ENCODE measurements at regions not wholly inside any gene's neighbourhood (a gene's known extent, or its start where the extent isn't known, plus 50 kb on each side); places are given as distances from the start of the nearest gene placed in this dataset.

DNA sequence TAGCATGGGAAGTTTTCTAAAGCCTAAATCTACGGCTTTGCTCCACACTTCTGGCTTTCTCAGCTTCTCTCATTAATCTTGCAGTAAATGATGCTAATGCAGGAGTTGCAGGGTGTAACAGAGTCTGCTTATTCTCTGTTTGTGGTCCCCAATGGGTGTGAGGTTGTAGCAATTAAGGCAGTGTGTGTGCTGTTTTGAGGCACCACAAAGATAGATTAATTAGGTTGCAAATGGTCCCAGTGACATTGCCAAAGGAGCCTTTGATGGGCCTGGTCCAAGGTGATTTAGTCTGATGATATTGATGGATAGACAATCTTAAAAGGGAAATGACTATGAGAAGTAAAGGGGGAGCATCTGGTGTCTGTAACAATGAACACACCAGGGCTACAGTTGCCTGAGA, 1313.7 kb upstream of the CDH8 start:
- Histone ChIP-seq H3K9me3 (ENCODE audit: control insufficient read depth, insufficient read depth, low read length) (no peaks in the 10 kb centered on the region), H3K36me3 (ENCODE audit: control insufficient read depth, low read length) (no peaks in the 10 kb centered on the region), H3K4me2 (ENCODE audit: low read length) (no peak overlapping the region), H3K27me3 (ENCODE audit: control insufficient read depth, low read length) (no peaks in the 10 kb centered on the region), H4K20me1 (ENCODE audit: control insufficient read depth, insufficient read depth, low read depth, low read length) (no peaks in the 10 kb centered on the region), H3K9me2 (replicated peaks; ENCODE audit: control insufficient read depth, low read length) (no peaks in the 10 kb centered on the region), H3K27ac (ENCODE audit: low read depth, low read length) (no peak overlapping the region), H3K4me3 (ENCODE audit: low read length) (no peak overlapping the region), H3F3A (ENCODE audit: control insufficient read depth, insufficient read depth) (no peaks in the 10 kb centered on the region), H3K79me2 (ENCODE audit: control insufficient read depth, low read length) (no peaks in the 10 kb centered on the region), H3K4me1 (ENCODE audit: control insufficient read depth, low read length) (no peaks in the 10 kb centered on the region)
- TF ChIP-seq, protein P1, sequence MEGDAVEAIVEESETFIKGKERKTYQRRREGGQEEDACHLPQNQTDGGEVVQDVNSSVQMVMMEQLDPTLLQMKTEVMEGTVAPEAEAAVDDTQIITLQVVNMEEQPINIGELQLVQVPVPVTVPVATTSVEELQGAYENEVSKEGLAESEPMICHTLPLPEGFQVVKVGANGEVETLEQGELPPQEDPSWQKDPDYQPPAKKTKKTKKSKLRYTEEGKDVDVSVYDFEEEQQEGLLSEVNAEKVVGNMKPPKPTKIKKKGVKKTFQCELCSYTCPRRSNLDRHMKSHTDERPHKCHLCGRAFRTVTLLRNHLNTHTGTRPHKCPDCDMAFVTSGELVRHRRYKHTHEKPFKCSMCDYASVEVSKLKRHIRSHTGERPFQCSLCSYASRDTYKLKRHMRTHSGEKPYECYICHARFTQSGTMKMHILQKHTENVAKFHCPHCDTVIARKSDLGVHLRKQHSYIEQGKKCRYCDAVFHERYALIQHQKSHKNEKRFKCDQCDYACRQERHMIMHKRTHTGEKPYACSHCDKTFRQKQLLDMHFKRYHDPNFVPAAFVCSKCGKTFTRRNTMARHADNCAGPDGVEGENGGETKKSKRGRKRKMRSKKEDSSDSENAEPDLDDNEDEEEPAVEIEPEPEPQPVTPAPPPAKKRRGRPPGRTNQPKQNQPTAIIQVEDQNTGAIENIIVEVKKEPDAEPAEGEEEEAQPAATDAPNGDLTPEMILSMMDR (IDR thresholded peaks at IDR 0.05; ENCODE audit: low read depth, low read length, poor library complexity, severe bottlenecking), result no peak
- TF ChIP-seq EZH2phosphoT487 (IDR thresholded peaks at IDR 0.05; ENCODE audit: borderline replicate concordance, low read length), result no peak

DNA sequence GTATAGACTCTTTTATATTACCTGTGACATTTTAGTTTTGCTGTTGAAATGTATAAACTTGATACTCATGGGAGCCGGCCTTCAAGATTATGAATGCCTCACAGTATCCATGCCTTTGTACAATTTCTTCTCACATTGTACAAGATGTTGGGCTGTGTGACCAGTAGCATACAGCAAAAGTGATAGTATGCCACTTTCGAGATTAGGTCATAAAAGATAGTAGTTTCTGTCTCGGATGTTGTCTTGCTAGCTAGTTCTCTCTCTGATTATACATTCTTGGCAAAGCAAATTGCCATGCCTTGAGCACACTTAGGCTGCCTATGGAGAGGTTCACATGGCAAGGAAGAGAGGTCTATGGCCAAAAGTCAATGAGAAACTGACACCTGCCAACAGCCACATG, 1309.8 kb upstream of the CDH8 start:
- Histone ChIP-seq H3K27ac (ENCODE audit: low read depth, low read length) (no peak overlapping the region), H4K20me1 (ENCODE audit: control insufficient read depth, insufficient read depth, low read depth, low read length) (no peaks in the 10 kb centered on the region), H3F3A (ENCODE audit: control insufficient read depth, insufficient read depth) (no peaks in the 10 kb centered on the region), H3K4me1 (ENCODE audit: control insufficient read depth, low read length) (no peaks in the 10 kb centered on the region), H3K9me3 (ENCODE audit: control insufficient read depth, insufficient read depth, low read length) (no peaks in the 10 kb centered on the region), H3K79me2 (ENCODE audit: control insufficient read depth, low read length) (no peaks in the 10 kb centered on the region), H3K9me2 (replicated peaks; ENCODE audit: control insufficient read depth, low read length) (no peaks in the 10 kb centered on the region), H3K36me3 (ENCODE audit: control insufficient read depth, low read length) (no peaks in the 10 kb centered on the region), H3K4me3 (ENCODE audit: low read length) (no peak overlapping the region), H3K4me2 (ENCODE audit: low read length) (no peak overlapping the region), H3K27me3 (ENCODE audit: control insufficient read depth, low read length) (no peaks in the 10 kb centered on the region)
- TF ChIP-seq, protein P1 (IDR thresholded peaks at IDR 0.05; ENCODE audit: low read depth, low read length, poor library complexity, severe bottlenecking), result no peak

DNA sequence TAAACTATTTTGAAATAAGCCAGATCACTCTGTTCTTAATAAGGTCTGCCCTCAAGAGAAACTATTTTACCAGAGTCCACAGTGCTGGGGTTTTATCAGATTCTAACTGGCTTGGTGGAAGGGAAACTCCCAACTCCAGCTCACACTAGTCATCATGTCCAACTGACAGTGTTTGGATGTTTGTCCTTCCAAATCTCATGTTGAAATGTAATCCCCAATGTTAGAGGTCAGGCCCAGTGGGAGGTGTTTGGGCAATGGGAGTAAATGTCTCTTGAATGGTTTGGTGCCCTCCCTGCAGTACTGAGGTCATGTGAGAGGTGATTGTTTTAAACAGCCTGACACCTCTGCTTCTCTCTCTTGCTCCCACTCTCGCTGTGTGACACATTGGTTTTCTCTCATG, 1301.0 kb upstream of the CDH8 start:
- Histone ChIP-seq H3F3A (ENCODE audit: control insufficient read depth, insufficient read depth) (no peaks in the 10 kb centered on the region), H3K4me2 (ENCODE audit: low read length) (no peak overlapping the region), H3K79me2 (ENCODE audit: control insufficient read depth, low read length) (no peaks in the 10 kb centered on the region), H3K9me2 (replicated peaks; ENCODE audit: control insufficient read depth, low read length) (no peaks in the 10 kb centered on the region), H3K9me3 (ENCODE audit: control insufficient read depth, insufficient read depth, low read length) (no peaks in the 10 kb centered on the region), H3K27me3 (ENCODE audit: control insufficient read depth, low read length) (no peaks in the 10 kb centered on the region), H3K4me1 (ENCODE audit: control insufficient read depth, low read length) (no peaks in the 10 kb centered on the region), H3K4me3 (ENCODE audit: low read length) (no peak overlapping the region), H4K20me1 (ENCODE audit: control insufficient read depth, insufficient read depth, low read depth, low read length) (no peaks in the 10 kb centered on the region), H3K27ac (ENCODE audit: low read depth, low read length) (no peak overlapping the region), H3K36me3 (ENCODE audit: control insufficient read depth, low read length) (no peaks in the 10 kb centered on the region)
- no peak for TF ChIP-seq EZH2phosphoT487 (IDR thresholded peaks at IDR 0.05; ENCODE audit: borderline replicate concordance, low read length)
- TF ChIP-seq, protein P1 (IDR thresholded peaks at IDR 0.05; ENCODE audit: low read depth, low read length, poor library complexity, severe bottlenecking), result no peak

DNA sequence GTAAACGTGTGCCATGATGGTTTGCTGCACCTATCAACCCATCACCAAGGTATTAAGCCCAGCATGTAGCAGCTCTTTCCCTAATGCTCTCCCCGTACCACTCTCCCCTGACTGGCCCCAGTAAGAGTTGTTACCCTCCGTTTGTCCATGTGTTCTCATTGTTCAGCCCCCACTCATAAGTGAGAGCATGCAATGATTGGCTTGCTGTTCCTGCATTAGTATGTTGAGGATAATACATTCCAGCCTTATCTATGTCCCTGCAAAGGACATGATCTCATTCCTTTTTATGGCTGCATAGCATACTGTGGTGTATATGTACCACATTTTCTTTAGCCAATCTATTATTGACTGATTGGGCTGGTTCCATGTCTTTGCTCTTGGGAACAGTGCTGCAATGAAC, 1294.9 kb upstream of the CDH8 start:
- Histone ChIP-seq H3K27me3 (ENCODE audit: control insufficient read depth, low read length) (no peaks in the 10 kb centered on the region), H3K79me2 (ENCODE audit: control insufficient read depth, low read length) (no peaks in the 10 kb centered on the region), H3K4me3 (ENCODE audit: low read length) (no peak overlapping the region), H3K4me1 (ENCODE audit: control insufficient read depth, low read length) (no peaks in the 10 kb centered on the region), H3K36me3 (ENCODE audit: control insufficient read depth, low read length) (no peaks in the 10 kb centered on the region), H3F3A (ENCODE audit: control insufficient read depth, insufficient read depth) (no peaks in the 10 kb centered on the region), H3K27ac (ENCODE audit: low read depth, low read length) (no peak overlapping the region), H3K9me3 (ENCODE audit: control insufficient read depth, insufficient read depth, low read length) (no peaks in the 10 kb centered on the region), H4K20me1 (ENCODE audit: control insufficient read depth, insufficient read depth, low read depth, low read length) (no peaks in the 10 kb centered on the region), H3K9me2 (replicated peaks; ENCODE audit: control insufficient read depth, low read length) (no peaks in the 10 kb centered on the region), H3K4me2 (ENCODE audit: low read length) (no peak overlapping the region)
- no peak for TF ChIP-seq EZH2phosphoT487 (IDR thresholded peaks at IDR 0.05; ENCODE audit: borderline replicate concordance, low read length)
- TF ChIP-seq, protein P1 (IDR thresholded peaks at IDR 0.05; ENCODE audit: low read depth, low read length, poor library complexity, severe bottlenecking), result no peak

Data from DOHH2 (cell line).